Body of pancreas (tissue), 4 donors: ENCODE measurements at regions not wholly inside any gene's neighbourhood (a gene's known extent, or its start where the extent isn't known, plus 50 kb on each side); places are given as distances from the start of the nearest gene placed in this dataset.

Source experiments
- ATAC-seq: fragments of 150-250 bp; one replicate; pipeline ENCODE4 v1.9.1; 2016
- DNase-seq, 4 donors: peaks; one replicate each; pipeline ENCODE4 v3.0.0-alpha.2; 2019
- H3K27ac ChIP-seq, 4 donors: fragments of 200-600 bp; sonication (generic); 1 replicate in 3 of 4; 2 replicates in 1 of 4; pipeline versions ENCODE4 v1.5.1 to v1.6.1; 2016 to 2019; ENCODE audit warnings: mild to moderate bottlenecking in 1 of 4, mixed read lengths in 1 of 4, moderate library complexity in 1 of 4
- H3K27me3 ChIP-seq, 2 donors: fragments of 200-600 bp; sonication (generic); one replicate each; pipeline ENCODE4 v1.6.0; 2016; ENCODE audit warnings: mild to moderate bottlenecking in 1 of 2
- H3K36me3 ChIP-seq, 2 donors: fragments of 200-600 bp; sonication (generic); replicated peaks in 1 of 2; 2 replicates each; pipeline ENCODE4 v1.5.1; 2016; ENCODE audit warnings: low read depth in 2 of 2; ENCODE audit not compliant: insufficient read depth in 1 of 2
- H3K4me1 ChIP-seq: fragments of 200-600 bp; sonication (generic); one replicate; pipeline ENCODE4 v1.6.0; 2016
- H3K4me3 ChIP-seq, 2 donors: fragments of 200-600 bp; sonication (generic); 1 replicate in 1 of 2; 2 replicates in 1 of 2; pipeline ENCODE4 v1.5.1; 2016 to 2019
- H3K9me3 ChIP-seq, 3 donors: fragments of 200-600 bp; sonication (generic); 1 replicate in 2 of 3; 2 replicates in 1 of 3; pipeline ENCODE4 v1.5.1; 2016
- CTCF ChIP-seq, 7 experiments: fragments of 450-650 bp in 4 of 7; fragments of 200-600 bp in 3 of 7; sonication (generic) in 3 of 7; IDR thresholded peaks; one replicate each; pipeline ENCODE4 v1.5.1; 2016 to 2019; ENCODE audit warnings: antibody characterized with exemption in 7 of 7
- POLR2A ChIP-seq, 3 donors: fragments of 450-650 bp; IDR thresholded peaks; one replicate each; pipeline ENCODE4 v1.6.1; 2016; ENCODE audit warnings: antibody characterized with exemption in 3 of 3, mild to moderate bottlenecking in 2 of 3
- WGBS, 2 donors: methylation state at CpG; one replicate each; pipeline ENCODE4 v1.1.5; 2017; 5-methylcytosine and 5-hydroxymethylcytosine counted together
- intact Hi-C: fragments of 100-400 bp; cut with DNase I; formaldehyde crosslinking; loops from one replicate; pipeline ENCODE4 v1.15.1; 2023

GRCh38 chr10:9416331-9416730 is 1361.8 kb downstream of the GATA3 start:
- TF ChIP-seq CTCF (IDR thresholded peaks at IDR 0.05) (no peak), POLR2A (IDR thresholded peaks at IDR 0.05) (no peak)
- Histone ChIP-seq H3K27ac (no peak overlapping the region), H3K9me3 (no peaks in the 10 kb centered on the region), H3K36me3 (no peaks in the 10 kb centered on the region), H3K4me1 (no peaks in the 10 kb centered on the region), H3K27me3 (no peaks in the 10 kb centered on the region), H3K4me3 (no peak overlapping the region)
- ATAC-seq: no peak
- DNase-seq: no peak
- WGBS, 2 donors: 7 to 16% methylated on average over 1 of the region's 1 CpG
- intact Hi-C loops: no loop called here

GRCh38 chr10:9419757-9420156 is 1365.3 kb downstream of the GATA3 start:
- H3K4me1 ChIP-seq: no peaks in the 10 kb centered on the region
- H3K27me3 ChIP-seq: no peaks in the 10 kb centered on the region
- no peak for DNase-seq
- H3K4me3 ChIP-seq: peak overlapping the region in 1 of 2 donors; percentile 1
- H3K36me3 ChIP-seq: no peaks in the 10 kb centered on the region
- no peak overlapping the region for H3K27ac ChIP-seq
- no peak for ATAC-seq
- TF ChIP-seq POLR2A (IDR thresholded peaks at IDR 0.05): no peak
- no peak for TF ChIP-seq CTCF (IDR thresholded peaks at IDR 0.05)
- H3K9me3 ChIP-seq: no peaks in the 10 kb centered on the region
- intact Hi-C loops: no loop called here

- TF ChIP-seq CTCF (IDR thresholded peaks at IDR 0.05) (no peak), POLR2A (IDR thresholded peaks at IDR 0.05) (no peak)
- Histone ChIP-seq H3K4me1 (no peaks in the 10 kb centered on the region), H3K27ac (no peak overlapping the region), H3K27me3 (no peaks in the 10 kb centered on the region), H3K36me3 (no peaks in the 10 kb centered on the region), H3K4me3 (no peak overlapping the region), H3K9me3 (no peaks in the 10 kb centered on the region)
- ATAC-seq (no peak), DNase-seq (no peak)
- intact Hi-C loops: no loop called here
These were observed 1372.7 kb downstream of the GATA3 start for GRCh38 chr10:9427209-9427608.

- no peaks in the 10 kb centered on the region for H3K27me3 ChIP-seq
- DNase-seq (no peak), ATAC-seq (no peak)
- H3K9me3 ChIP-seq: no peaks in the 10 kb centered on the region
- no peak overlapping the region for H3K27ac ChIP-seq
- intact Hi-C loops: no loop called here
- TF ChIP-seq CTCF (IDR thresholded peaks at IDR 0.05): no peak
- H3K36me3 ChIP-seq: no peaks in the 10 kb centered on the region
- H3K4me1 ChIP-seq: no peaks in the 10 kb centered on the region
- no peak overlapping the region for H3K4me3 ChIP-seq
- 62 to 63% methylated on average over 2 of the region's 2 CpGs for WGBS, 2 donors
These were observed 1382.6 kb downstream of the GATA3 start for GRCh38 chr10:9437131-9437530.

GRCh38 chr10:9443758-9444157 is 1389.3 kb downstream of the GATA3 start:
- no peak for TF ChIP-seq POLR2A (IDR thresholded peaks at IDR 0.05)
- no peak for TF ChIP-seq CTCF (IDR thresholded peaks at IDR 0.05)
- Histone ChIP-seq H3K27me3 (no peaks in the 10 kb centered on the region), H3K4me1 (no peaks in the 10 kb centered on the region), H3K27ac (no peak overlapping the region), H3K36me3 (no peaks in the 10 kb centered on the region), H3K4me3 (no peak overlapping the region), H3K9me3 (no peaks in the 10 kb centered on the region)
- DNase-seq (no peak), ATAC-seq (no peak)
- WGBS, 2 donors: 11 to 14% methylated on average over 1 of the region's 1 CpG
- intact Hi-C loops: no loop called here
